ENCODE measurements at regions not wholly inside any gene's neighbourhood (a gene's known extent, or its start where the extent isn't known, plus 50 kb on each side); places are given as distances from the start of the nearest gene placed in this dataset.

DNA sequence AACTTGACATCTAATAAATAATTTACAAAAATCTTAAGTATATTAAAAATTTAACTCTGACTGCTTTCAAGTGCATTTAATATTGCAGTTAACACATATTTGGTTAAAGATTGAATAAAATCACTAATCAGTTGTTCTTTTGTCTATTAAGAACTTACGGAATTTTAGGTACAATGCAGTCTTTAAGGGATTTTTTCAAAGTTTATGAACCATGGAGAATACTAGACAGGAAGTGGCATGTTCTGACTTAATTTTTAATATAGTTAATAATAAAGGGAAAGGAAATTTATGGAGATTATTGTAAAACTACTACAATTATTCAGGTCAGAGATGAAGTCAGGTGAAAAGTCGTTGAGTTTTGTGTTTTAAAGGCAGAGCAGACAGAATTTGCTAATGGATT is 240.9 kb downstream of the CALCRL start:
- no peak overlapping the region for H3K4me3 ChIP-seq (replicated peaks; ENCODE audit: low read depth, low read length)
- no peak for DNase-seq (ENCODE audit: low read depth)
- no peak for TF ChIP-seq CTCF (IDR thresholded peaks at IDR 0.05; ENCODE audit: low read length, missing control alignments)

DNA sequence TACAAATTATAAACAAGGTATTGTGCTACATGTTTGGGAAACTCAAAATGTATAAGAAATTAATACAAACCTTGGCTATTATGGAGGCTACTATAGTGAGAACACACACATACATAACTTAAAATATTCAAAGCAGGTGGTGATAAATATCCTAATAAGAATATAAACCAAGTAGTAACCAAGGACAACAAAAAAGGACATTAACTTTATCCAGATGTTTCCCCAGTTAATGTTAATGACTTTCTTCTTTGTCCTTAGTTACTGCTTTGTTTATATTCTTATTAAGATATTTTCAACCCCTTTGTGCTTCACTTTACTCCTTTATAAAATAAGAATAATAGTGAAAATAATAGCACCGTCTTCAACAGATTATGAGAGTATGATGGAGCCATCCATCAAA is 241.6 kb downstream of the CALCRL start:
- no peak overlapping the region for H3K4me3 ChIP-seq (replicated peaks; ENCODE audit: low read depth, low read length)
- TF ChIP-seq CTCF (IDR thresholded peaks at IDR 0.05; ENCODE audit: low read length, missing control alignments) = no peak
- no peak for DNase-seq (ENCODE audit: low read depth)

GRCh38 chr2:187206071-187206470 is 242.0 kb downstream of the CALCRL start:
- no peak for TF ChIP-seq CTCF (IDR thresholded peaks at IDR 0.05; ENCODE audit: low read length, missing control alignments)
- DNase-seq (ENCODE audit: low read depth) = peak; percentile 10
- H3K4me3 ChIP-seq (replicated peaks; ENCODE audit: low read depth, low read length) = no peak overlapping the region

GRCh38 chr2:187198136-187198535 is 249.9 kb downstream of the CALCRL start:
- DNase-seq (ENCODE audit: low read depth) = no peak
- H3K4me3 ChIP-seq (replicated peaks; ENCODE audit: low read depth, low read length) = no peak overlapping the region
- no peak for TF ChIP-seq CTCF (IDR thresholded peaks at IDR 0.05; ENCODE audit: low read length, missing control alignments)

GRCh38 chr2:187194049-187194448 is 254.0 kb downstream of the CALCRL start:
- TF ChIP-seq CTCF (IDR thresholded peaks at IDR 0.05; ENCODE audit: low read length, missing control alignments) = no peak
- DNase-seq (ENCODE audit: low read depth) = no peak

GRCh38 chr2:187188783-187189631 is 259.0 kb downstream of the CALCRL start:
- H3K4me3 ChIP-seq (replicated peaks; ENCODE audit: low read depth, low read length) = no peak overlapping the region
- no peak for TF ChIP-seq CTCF (IDR thresholded peaks at IDR 0.05; ENCODE audit: low read length, missing control alignments)
- no peak for DNase-seq (ENCODE audit: low read depth)

More at GRCh38 chr2:187194049-187194448, 254.0 kb downstream of the CALCRL start:
- no peak overlapping the region for H3K4me3 ChIP-seq (replicated peaks; ENCODE audit: low read depth, low read length)

DNA sequence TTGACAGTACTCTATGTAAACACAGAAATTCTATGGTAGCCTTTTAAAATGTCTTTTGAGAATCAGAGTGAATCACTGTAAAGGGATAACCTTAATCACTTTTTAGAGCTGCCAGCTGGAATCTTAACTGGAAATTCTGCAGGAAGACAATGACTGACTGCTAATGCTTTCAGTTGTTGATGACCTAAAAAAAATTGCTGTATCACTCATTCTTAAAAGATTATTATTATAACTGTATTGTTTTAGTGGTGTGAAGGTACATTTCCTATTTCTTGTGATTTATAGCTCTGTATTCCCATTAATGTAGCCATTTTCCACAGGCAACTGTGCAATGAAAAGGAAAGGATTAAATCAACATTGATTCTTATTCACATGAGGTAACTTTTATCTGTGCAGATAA is 260.5 kb downstream of the CALCRL start:
- TF ChIP-seq CTCF (IDR thresholded peaks at IDR 0.05; ENCODE audit: low read length, missing control alignments) = no peak
- DNase-seq (ENCODE audit: low read depth) = no peak
- no peak overlapping the region for H3K4me3 ChIP-seq (replicated peaks; ENCODE audit: low read depth, low read length)

Data from fibroblast of pulmonary artery (primary cell).